RCC 7860 (cell line): ENCODE measurements at regions not wholly inside any gene's neighbourhood (a gene's known extent, or its start where the extent isn't known, plus 50 kb on each side); places are given as distances from the start of the nearest gene placed in this dataset.
"Not testable (repeated sequence)": the region's sequence is repeated elsewhere in the genome, so short reads cannot be mapped to it uniquely, and the experiment has no call there.

Experiments
- DNase-seq: peaks from one replicate; pipeline ENCODE4 v3.0.0-alpha.2; 2015; ENCODE audit warnings: low spot score
- FAIRE-seq: peaks from 2 replicates; lab custom pipeline; 2012; peaks lifted over from hg19 to GRCh38; lab: Jason Lieb, UNC

GRCh38 chr4:189128341-189128740 lies 812.3 kb upstream of the FRG1 start:
- no peak for DNase-seq
- FAIRE-seq: no peak

DNA sequence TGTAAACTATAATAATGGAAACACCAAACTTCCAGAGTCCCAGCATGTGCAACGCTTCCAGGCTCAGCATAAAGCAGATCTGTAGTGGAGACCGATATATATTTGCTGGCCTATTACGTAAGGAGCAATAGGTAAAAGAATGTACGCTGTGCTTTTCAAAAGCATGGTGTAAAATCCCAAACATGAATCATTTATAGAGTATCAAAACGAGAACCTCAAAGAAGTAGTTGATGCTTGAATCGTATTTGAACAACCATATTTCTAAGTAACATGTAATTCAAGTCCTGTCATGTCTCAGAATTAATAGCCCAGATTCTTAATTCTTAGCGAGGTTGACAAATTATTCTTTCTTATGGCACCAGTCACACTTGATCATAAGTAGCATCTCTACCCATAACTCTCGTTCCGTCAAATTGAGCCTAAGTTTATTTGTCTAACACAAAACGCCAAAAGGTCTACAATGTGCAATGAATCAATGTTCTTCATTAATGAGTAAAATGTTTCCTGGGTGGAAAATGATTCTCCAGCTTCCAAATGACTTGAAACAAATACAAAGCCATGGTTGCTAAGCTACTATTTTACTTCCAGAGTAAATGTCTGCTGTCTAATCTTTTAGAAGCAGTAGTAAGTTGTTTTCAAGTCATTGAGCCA lies 811.5 kb upstream of the FRG1 start:
- FAIRE-seq (no peak), DNase-seq (no peak)

GRCh38 chr4:189131118-189131517 lies 809.6 kb upstream of the FRG1 start:
- FAIRE-seq: no peak
- DNase-seq: no peak

DNA sequence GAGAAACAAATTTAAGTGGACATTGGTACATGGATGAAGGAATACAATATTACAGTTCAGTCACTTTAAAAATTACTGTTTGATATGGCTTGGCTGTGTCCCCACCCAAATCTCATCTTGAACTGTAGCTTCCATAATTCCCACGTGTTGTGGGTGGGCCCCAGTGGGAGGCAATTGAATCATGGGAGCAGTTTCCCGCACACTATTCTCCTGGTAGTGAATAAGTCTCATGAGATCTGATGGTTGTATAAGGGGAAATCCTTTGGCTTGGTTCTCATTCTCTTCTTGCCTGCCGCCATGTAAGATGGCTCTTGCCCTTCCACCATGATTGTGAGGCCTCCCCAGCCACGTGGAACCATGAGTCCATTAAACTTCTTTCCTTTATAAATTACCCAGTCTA lies 804.2 kb upstream of the FRG1 start:
- DNase-seq (no peak), FAIRE-seq (no peak)

GRCh38 chr4:189143263-189143952 lies 797.3 kb upstream of the FRG1 start:
- DNase-seq: peak; percentile 23
- FAIRE-seq: peak; percentile 25

DNA sequence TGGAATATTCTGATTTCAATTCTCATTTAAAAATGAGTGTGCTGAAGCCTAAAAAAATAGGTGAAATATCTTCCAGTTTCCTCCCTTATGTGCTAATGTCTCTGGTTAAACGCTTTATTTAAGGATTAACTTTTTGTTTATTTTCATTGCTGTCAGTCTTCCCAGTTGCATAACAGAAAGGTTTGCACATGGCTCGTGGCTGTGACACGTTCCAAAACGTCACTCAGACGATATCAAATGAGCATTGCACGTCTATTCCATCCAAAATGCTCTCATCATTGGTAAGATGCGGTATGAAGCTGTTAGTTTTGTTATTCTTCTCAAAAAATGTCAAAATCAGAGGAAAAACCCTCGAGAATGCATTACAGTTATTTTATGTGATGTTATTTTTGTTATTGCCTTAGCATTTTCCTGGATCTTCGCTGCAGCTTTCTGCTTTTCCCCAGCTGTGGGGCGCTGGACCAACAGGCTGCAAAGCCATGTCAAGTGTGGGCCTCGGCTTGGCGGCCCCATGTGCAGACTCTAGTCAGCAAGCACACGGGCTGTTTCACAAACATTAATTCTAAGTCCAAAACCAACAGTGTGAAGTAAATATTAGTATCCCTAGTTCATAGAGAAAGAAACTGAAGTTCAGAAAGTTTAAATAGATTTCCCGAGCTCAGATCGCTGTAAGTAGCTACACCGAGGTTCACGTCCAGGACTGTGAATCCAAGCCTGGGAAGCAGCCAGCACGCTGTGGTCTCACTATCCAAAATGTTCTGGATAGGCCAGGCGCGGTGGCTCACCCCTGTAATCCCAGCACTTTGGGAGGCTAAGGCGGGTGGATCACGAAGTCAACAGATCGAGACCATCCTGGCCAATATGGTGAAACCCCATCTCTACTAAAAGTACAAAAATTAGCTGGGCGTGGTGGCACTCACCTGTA lies 793.4 kb upstream of the FRG1 start:
- FAIRE-seq: no peak

DNA sequence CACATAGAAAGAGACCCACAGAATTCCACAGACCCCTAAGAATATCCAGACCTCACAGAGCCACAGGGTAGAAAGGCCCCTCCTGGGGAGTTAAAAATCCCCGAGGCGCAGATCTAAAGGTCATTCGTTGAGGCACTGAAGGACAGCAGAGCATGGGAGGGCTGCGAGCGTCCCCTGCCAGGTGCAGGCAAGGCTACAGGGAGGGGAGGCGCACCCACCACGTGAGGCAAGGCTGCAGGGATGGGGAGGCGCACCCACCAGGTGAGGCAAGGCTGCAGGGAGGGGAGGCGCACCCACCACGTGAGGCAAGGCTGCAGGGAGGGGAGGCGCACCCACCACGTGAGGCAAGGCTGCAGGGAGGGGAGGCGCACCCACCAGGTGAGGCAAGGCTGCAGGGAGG lies 785.6 kb upstream of the FRG1 start:
- not testable (repeated sequence) for FAIRE-seq

More for the DNA sequence above, 793.4 kb upstream of the FRG1 start:
- no peak for DNase-seq

GRCh38 chr4:189162073-189162789 lies 778.4 kb upstream of the FRG1 start:
- DNase-seq (no peak), FAIRE-seq (no peak)

More for the DNA sequence above, 785.6 kb upstream of the FRG1 start:
- not testable (repeated sequence) for DNase-seq

DNA sequence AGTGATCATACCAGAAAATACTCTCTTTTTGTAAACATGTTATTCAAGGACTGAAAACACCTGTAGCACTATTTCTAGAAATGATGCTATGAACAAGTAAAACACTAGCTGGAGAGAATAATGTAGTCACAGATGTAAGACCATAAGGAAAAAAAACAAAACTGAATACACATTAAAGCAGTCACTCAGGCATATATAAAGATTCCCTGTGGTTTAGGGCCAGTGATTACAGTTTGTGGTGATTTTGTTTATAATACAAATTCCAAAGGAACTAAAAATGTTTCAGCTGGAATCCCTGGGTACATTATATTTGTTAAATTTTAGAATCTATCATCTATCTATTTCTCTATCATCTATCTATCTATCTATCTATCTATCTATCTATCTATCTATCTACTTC lies 777.8 kb upstream of the FRG1 start:
- FAIRE-seq (no peak), DNase-seq (no peak)

GRCh38 chr4:189176002-189176401 lies 764.7 kb upstream of the FRG1 start:
- FAIRE-seq: no peak
- no peak for DNase-seq

GRCh38 chr4:189177130-189177529 lies 763.5 kb upstream of the FRG1 start:
- no peak for FAIRE-seq
- peak; percentile 5 for DNase-seq

DNA sequence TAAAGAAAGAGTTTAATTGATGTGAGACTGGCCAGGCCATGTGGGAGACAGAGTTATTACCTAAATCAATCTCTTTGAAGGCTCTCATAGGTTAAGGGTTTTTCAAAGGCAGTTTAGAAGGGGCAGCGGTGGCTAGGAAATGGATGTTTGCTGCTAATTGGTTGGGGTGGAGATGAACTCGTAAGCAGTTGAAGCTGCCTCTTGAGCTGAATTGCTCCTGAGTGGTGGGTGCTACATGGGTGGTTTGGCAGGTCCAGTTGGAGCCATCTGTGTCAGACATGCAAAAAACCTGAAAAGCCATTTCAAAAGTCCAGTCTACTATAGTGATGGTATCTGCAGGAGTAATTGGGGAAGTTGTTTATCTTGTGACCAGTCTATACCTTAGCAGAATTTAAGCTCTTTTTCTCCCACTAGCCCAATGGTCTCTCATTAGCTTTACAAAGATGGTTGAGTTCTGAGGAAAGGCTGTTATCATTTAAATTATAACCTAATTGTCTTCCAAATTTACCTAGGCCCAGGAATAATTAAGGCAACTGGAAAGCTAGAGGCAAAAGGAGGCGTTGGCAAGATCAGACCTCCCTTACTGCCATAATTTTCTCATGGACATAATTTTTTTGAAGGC lies 762.4 kb upstream of the FRG1 start:
- DNase-seq: no peak
- FAIRE-seq: no peak

DNA sequence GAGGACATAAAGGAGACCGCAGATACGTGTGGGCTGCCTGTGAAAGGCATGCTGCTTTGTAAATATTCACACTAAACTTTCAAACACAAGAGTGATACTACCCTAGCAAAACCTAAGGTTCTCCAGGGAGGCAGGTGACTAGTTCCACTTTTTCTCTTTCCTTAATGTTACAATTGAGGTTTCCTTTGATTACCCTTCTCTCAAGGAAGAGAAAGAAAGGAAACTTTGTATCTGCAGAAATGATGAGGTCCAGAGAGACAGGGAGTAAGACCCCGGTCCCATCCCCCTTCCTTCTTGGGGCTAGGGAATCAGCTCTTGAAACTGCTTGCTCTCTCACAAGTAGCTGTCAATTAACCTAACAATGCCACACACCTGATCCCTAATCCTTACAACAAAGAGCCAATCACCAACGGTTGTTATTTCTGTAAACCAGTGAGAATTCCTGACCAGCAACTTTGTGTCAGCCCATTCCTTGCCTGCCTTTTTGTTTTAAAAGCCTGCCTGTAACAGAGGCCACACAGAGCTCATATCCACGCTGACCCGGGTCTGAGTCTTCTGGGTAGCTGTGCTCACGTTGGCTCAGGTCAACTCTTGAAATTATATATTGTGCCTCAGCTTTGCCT lies 754.8 kb upstream of the FRG1 start:
- no peak for DNase-seq

GRCh38 chr4:189187531-189188052 lies 753.1 kb upstream of the FRG1 start:
- FAIRE-seq (no peak), DNase-seq (no peak)

More for the DNA sequence above, 754.8 kb upstream of the FRG1 start:
- FAIRE-seq: no peak

- FAIRE-seq: no peak
Measured at GRCh38 chr4:189198624-189199023, 742.0 kb upstream of the FRG1 start.

DNA sequence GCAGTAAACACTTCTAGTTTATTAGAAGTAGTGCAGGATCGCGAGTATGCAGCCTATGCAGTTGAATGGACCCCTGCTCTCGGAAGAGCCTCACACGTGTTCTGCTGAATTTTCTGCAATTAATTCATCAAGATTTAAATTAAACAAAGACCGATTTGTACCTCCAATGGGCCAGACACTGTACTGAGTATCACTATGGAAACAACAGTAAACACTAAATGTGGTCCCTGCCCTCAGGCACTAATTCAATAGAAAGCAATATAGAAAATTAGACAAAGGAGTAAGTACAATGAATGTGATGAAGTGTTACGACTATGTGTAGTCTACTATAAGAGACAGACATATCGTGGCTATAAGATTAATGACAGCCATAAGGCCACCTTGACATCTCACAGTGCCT lies 740.3 kb upstream of the FRG1 start:
- no peak for FAIRE-seq
- DNase-seq: no peak

More at GRCh38 chr4:189198624-189199023, 742.0 kb upstream of the FRG1 start:
- no peak for DNase-seq

DNA sequence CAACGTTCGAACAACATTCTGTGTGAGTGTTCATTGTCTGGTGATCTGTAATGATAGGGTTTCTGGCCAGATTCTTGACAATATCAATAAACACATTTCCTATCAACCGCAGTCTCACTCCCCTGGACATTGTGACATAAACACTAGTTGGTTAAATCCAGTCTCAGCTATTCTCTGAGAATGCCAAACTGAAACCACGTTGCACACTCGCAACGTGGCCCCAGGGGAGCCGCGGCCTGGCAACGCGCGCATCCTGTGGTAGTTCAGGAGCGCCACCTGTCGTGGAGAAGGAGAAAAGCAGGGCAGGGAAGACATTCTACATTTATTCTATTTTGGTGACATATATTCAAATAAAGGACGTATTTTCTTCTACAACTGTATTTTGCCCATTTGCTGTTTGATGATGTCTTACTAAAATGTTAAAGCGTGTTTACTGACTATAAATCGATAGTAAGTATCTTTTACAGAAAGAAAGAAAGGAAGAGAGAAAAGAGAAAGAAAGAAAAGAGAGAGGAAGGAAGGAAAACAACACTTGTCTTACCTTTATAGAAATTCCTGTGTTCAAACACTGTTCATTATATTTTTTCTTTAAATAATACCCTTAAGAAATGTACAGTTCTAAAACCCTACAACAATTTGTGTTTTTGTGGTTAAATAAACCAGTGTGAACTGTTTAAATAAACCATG lies 738.3 kb upstream of the FRG1 start:
- FAIRE-seq: no peak
- peak; percentile 15 for DNase-seq

DNA sequence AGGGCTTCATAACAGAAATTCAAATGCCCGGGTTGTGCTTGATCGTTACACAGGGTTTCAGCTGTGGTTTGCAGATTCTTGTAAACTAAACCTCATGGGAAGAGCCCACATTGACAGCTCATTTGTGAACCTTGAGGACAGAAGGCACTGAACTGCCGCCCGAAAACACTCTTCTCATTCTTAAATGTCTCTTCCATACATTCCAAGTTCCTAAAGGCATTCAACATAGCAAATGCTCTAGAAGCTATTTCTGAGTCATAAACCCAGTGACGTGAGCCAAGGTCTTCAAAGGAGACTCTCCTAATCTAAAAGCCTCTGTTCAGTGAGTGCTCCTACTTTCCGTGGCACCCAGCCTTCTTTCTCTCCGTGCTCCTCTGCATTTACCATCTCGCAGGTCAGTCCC lies 737.8 kb upstream of the FRG1 start:
- FAIRE-seq: no peak
- DNase-seq: no peak

GRCh38 chr4:189204616-189205015 lies 736.1 kb upstream of the FRG1 start:
- DNase-seq (no peak), FAIRE-seq (no peak)
